H9 (cell line): ENCODE measurements at regions not wholly inside any gene's neighbourhood (a gene's known extent, or its start where the extent isn't known, plus 50 kb on each side); places are given as distances from the start of the nearest gene placed in this dataset.
A peak's percentile ranks its signal among the peaks of the same experiment; 100 is the strongest.

Source experiments
- DNase-seq: peaks from one replicate; pipeline ENCODE4 v3.0.0-alpha.2; 2017
- H2AFZ ChIP-seq: one replicate; pipeline ENCODE4 v1.6.1; 2013; ENCODE audit warnings: mild to moderate bottlenecking, low read length, control low read depth, moderate library complexity
- H2AK5ac ChIP-seq: 2 replicates; pipeline ENCODE4 v1.6.1; 2013; ENCODE audit warnings: low read length, control low read depth, mixed read lengths; ENCODE audit not compliant: insufficient read length
- H2BK120ac ChIP-seq: one replicate; pipeline ENCODE4 v1.6.1; 2013; ENCODE audit warnings: low read depth, mild to moderate bottlenecking, low read length, control low read depth, inconsistent platforms; ENCODE audit not compliant: poor library complexity, severe bottlenecking
- H2BK12ac ChIP-seq: 2 replicates; pipeline ENCODE4 v1.6.1; 2013; ENCODE audit warnings: low read length, control low read depth, mixed read lengths, low read depth; ENCODE audit not compliant: insufficient read length
- H2BK15ac ChIP-seq: 2 replicates; pipeline ENCODE4 v1.6.1; 2013; ENCODE audit warnings: low read depth, low read length, control low read depth
- H2BK20ac ChIP-seq: one replicate; pipeline ENCODE4 v1.6.1; 2013; ENCODE audit warnings: low read depth, mild to moderate bottlenecking, low read length, control low read depth, inconsistent platforms; ENCODE audit not compliant: poor library complexity, severe bottlenecking
- H2BK5ac ChIP-seq: 2 replicates; pipeline ENCODE4 v1.6.1; 2013; ENCODE audit warnings: low read length, control low read depth, mixed read lengths; ENCODE audit not compliant: insufficient read length
- H3K14ac ChIP-seq: 2 replicates; pipeline ENCODE4 v1.6.1; 2013; ENCODE audit warnings: low read length, control low read depth; ENCODE audit not compliant: insufficient read depth
- H3K18ac ChIP-seq: 2 replicates; pipeline ENCODE4 v1.6.1; 2013; ENCODE audit warnings: low read depth, mild to moderate bottlenecking, mixed read lengths, low read length, control low read depth; ENCODE audit not compliant: insufficient read length
- H3K23ac ChIP-seq: 2 replicates; pipeline ENCODE4 v1.6.1; 2013; ENCODE audit warnings: low read length, control low read depth, mixed read lengths, low read depth; ENCODE audit not compliant: insufficient read length
- H3K23me2 ChIP-seq: 2 replicates; pipeline ENCODE4 v1.6.1; 2013; ENCODE audit warnings: low read depth, mild to moderate bottlenecking, mixed read lengths, low read length, control low read depth; ENCODE audit not compliant: insufficient read length, poor library complexity, severe bottlenecking
- H3K27ac ChIP-seq: 2 replicates; pipeline ENCODE4 v1.5.1; 2013; ENCODE audit warnings: low read length, control low read depth, mixed read lengths, low read depth; ENCODE audit not compliant: insufficient read length
- H3K27me3 ChIP-seq: 2 replicates; pipeline ENCODE4 v1.6.1; 2013; ENCODE audit warnings: low read length, control low read depth, inconsistent platforms; ENCODE audit not compliant: insufficient read depth
- H3K4ac ChIP-seq: 2 replicates; pipeline ENCODE4 v1.6.1; 2013; ENCODE audit warnings: low read depth, mild to moderate bottlenecking, control low read depth, inconsistent platforms, low read length, moderate library complexity
- H3K4me1 ChIP-seq: 2 replicates; pipeline ENCODE4 v1.6.1; 2013; ENCODE audit warnings: low read length, control low read depth, inconsistent platforms; ENCODE audit not compliant: insufficient read depth
- H3K4me2 ChIP-seq: 2 replicates; pipeline ENCODE4 v1.6.1; 2013; ENCODE audit warnings: low read length, control low read depth, mixed read lengths; ENCODE audit not compliant: insufficient read length, insufficient read depth
- H3K56ac ChIP-seq: 2 replicates; pipeline ENCODE4 v1.6.1; 2013; ENCODE audit warnings: low read depth, mild to moderate bottlenecking, mixed read lengths, low read length, control low read depth; ENCODE audit not compliant: insufficient read length
- H3K79me1 ChIP-seq: 2 replicates; pipeline ENCODE4 v1.6.1; 2013; ENCODE audit warnings: low read depth, mild to moderate bottlenecking, moderate library complexity, low read length, control low read depth, inconsistent platforms; ENCODE audit not compliant: insufficient read depth, poor library complexity, severe bottlenecking
- H3K79me2 ChIP-seq: 2 replicates; pipeline ENCODE4 v1.6.1; 2013; ENCODE audit warnings: low read length, control low read depth, inconsistent platforms; ENCODE audit not compliant: insufficient read depth
- H3K9ac ChIP-seq: 2 replicates; pipeline ENCODE4 v1.6.1; 2013; ENCODE audit warnings: low read length, control low read depth, mixed read lengths; ENCODE audit not compliant: insufficient read length; ENCODE audit errors: extremely low read depth
- H3K9me3 ChIP-seq: one replicate; pipeline ENCODE4 v1.6.1; 2013; ENCODE audit warnings: low read depth, low read length, inconsistent platforms; ENCODE audit not compliant: control insufficient read depth
- H3T11ph ChIP-seq: one replicate; pipeline ENCODE4 v1.6.1; 2013; ENCODE audit warnings: mild to moderate bottlenecking, low read length, control low read depth, inconsistent platforms
- H4K20me1 ChIP-seq: one replicate; pipeline ENCODE4 v1.6.1; 2013; ENCODE audit not compliant: control insufficient read depth, insufficient read length, insufficient read depth
- H4K5ac ChIP-seq: 2 replicates; pipeline ENCODE4 v1.6.1; 2013; ENCODE audit warnings: low read depth, mild to moderate bottlenecking, mixed read lengths, low read length, control low read depth; ENCODE audit not compliant: insufficient read length
- H4K8ac ChIP-seq: replicated peaks from 2 replicates; pipeline ENCODE4 v1.6.1; 2013; ENCODE audit warnings: low read length, control low read depth, mixed read lengths, low read depth; ENCODE audit not compliant: insufficient read length
- H4K91ac ChIP-seq: 2 replicates; pipeline ENCODE4 v1.6.1; 2013; ENCODE audit warnings: low read depth, mild to moderate bottlenecking, moderate library complexity, mixed read lengths, low read length, control low read depth; ENCODE audit not compliant: insufficient read length
- H3K27ac Mint-ChIP-seq, 3 experiments: 2 replicates in 2 of 3; 3 replicates in 1 of 3; pipeline ENCODE4 v1.8.0; 2020 to 2021; ENCODE audit warnings: mixed read lengths in 3 of 3, mild to moderate bottlenecking in 1 of 3, moderate library complexity in 1 of 3
- H3K27me3 Mint-ChIP-seq: 2 replicates; pipeline ENCODE4 v1.8.0; 2021; ENCODE audit warnings: low read depth, mild to moderate bottlenecking, moderate library complexity, mixed read lengths
- H3K36me3 Mint-ChIP-seq, 3 experiments: 2 replicates in 2 of 3; 3 replicates in 1 of 3; pipeline ENCODE4 v1.8.0; 2020 to 2021; ENCODE audit warnings: low read depth in 3 of 3, mixed read lengths in 3 of 3; ENCODE audit not compliant: insufficient read depth in 1 of 3
- H3K4me1 Mint-ChIP-seq, 2 experiments: 2 replicates each; pipeline ENCODE4 v1.8.0; 2020; ENCODE audit warnings: mixed read lengths in 2 of 2
- H3K4me3 Mint-ChIP-seq, 2 experiments: 2 replicates in 1 of 2; 3 replicates in 1 of 2; pipeline ENCODE4 v1.8.0; 2020 to 2021; ENCODE audit warnings: mild to moderate bottlenecking in 2 of 2, mixed read lengths in 2 of 2, moderate library complexity in 1 of 2
- H3K9me3 Mint-ChIP-seq, 2 experiments: 2 replicates in 1 of 2; 3 replicates in 1 of 2; pipeline ENCODE4 v1.8.0; 2020; ENCODE audit warnings: mild to moderate bottlenecking in 2 of 2, mixed read lengths in 2 of 2, moderate library complexity in 1 of 2
- WGBS: extraction: QIAGEN DNeasy Blood & Tissue Kit; methylation state at CpG from one replicate; pipeline ENCODE4 v1.1.7; 2013; ENCODE audit warnings: missing lambda C conversion rate, low lambda C conversion rate, mixed read lengths; ENCODE audit not compliant: insufficient read length; ENCODE audit errors: extremely low coverage; 5-methylcytosine and 5-hydroxymethylcytosine counted together
- TF ChIP-seq, protein P1 (sequence below): fragments of 200-600 bp; sonication (generic); conservative IDR thresholded peaks from 3 replicates; pipeline ENCODE4 v1.8.0; 2021; ENCODE audit warnings: antibody characterized with exemption, mild to moderate bottlenecking

DNA sequence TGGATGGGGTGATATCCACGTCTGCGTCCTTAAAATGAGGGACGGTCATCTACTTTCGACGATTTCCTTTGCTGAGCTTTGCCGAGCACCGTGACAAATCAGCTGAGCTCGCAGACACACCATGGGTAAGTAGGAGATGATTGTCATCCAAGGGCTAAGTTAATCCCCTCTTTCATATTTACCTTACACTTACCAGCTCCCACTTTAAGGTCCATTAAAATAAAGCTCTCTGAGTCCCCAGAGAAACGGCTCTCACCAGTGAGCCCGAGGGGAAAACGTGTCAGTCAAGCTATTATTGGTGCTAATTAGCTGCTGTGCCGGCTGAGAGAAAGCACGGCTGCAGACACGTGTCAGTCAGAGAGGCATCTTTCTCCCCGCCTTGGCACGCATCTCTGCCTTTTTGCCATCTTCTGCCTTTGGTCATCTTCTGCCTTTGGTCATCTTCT lies 72.2 kb downstream of the CRLF2 start:
- H3K79me1 ChIP-seq = no peaks in the 10 kb centered on the region
- Mint-ChIP-seq H3K9me3 (peaks cover 4 to 6% of the 10 kb centered on the region in 2 experiments; a peak in 2 of 5 replicates), H3K4me3 (no peak overlapping the region), H3K27ac (no peak overlapping the region), H3K36me3 (peaks cover 0 to 7% (median 0%) of the 10 kb centered on the region in 3 experiments; a peak in 2 of 7 replicates), H3K27me3 (peaks cover 3% of the 10 kb centered on the region; the same call in 1 of the 2 replicates), H3K4me1 (peaks cover 7 to 8% of the 10 kb centered on the region in 2 experiments)
- TF ChIP-seq, protein P1, sequence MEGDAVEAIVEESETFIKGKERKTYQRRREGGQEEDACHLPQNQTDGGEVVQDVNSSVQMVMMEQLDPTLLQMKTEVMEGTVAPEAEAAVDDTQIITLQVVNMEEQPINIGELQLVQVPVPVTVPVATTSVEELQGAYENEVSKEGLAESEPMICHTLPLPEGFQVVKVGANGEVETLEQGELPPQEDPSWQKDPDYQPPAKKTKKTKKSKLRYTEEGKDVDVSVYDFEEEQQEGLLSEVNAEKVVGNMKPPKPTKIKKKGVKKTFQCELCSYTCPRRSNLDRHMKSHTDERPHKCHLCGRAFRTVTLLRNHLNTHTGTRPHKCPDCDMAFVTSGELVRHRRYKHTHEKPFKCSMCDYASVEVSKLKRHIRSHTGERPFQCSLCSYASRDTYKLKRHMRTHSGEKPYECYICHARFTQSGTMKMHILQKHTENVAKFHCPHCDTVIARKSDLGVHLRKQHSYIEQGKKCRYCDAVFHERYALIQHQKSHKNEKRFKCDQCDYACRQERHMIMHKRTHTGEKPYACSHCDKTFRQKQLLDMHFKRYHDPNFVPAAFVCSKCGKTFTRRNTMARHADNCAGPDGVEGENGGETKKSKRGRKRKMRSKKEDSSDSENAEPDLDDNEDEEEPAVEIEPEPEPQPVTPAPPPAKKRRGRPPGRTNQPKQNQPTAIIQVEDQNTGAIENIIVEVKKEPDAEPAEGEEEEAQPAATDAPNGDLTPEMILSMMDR = no peak
- H4K20me1 ChIP-seq = no peaks in the 10 kb centered on the region
- no peaks in the 10 kb centered on the region for H3K79me2 ChIP-seq
- H2BK120ac ChIP-seq = no peak overlapping the region
- H3K9me3 ChIP-seq = no peaks in the 10 kb centered on the region
- no peaks in the 10 kb centered on the region for H3K4me1 ChIP-seq
- no peak overlapping the region for H2BK20ac ChIP-seq
- H2BK12ac ChIP-seq = no peak overlapping the region
- H3K18ac ChIP-seq = no peak overlapping the region
- no peak overlapping the region for H3K23ac ChIP-seq
- H3K4ac ChIP-seq = no peak overlapping the region
- DNase-seq = peak; percentile 12
- no peak overlapping the region for H4K5ac ChIP-seq
- H3K23me2 ChIP-seq = no peaks in the 10 kb centered on the region
- no peak overlapping the region for H4K8ac ChIP-seq
- no peak overlapping the region; the same call in 1 of the 2 replicates for H2BK15ac ChIP-seq
- no peak overlapping the region for H2BK5ac ChIP-seq
- no peak overlapping the region for H3K27ac ChIP-seq
- H2AFZ ChIP-seq = no peak overlapping the region
- no peak overlapping the region for H3K14ac ChIP-seq
- H3K56ac ChIP-seq = no peak overlapping the region
- H2AK5ac ChIP-seq = no peak overlapping the region
- H3T11ph ChIP-seq = no peak overlapping the region
- WGBS = no CpG with 5 or more reads among the region's 16 CpGs
- no peaks in the 10 kb centered on the region for H3K27me3 ChIP-seq
- H3K4me2 ChIP-seq = no peak overlapping the region
- H4K91ac ChIP-seq = no peak overlapping the region
- no peak overlapping the region for H3K9ac ChIP-seq
